Ammon's horn (tissue), 1 donor: ENCODE measurements at regions not wholly inside any gene's neighbourhood (a gene's known extent, or its start where the extent isn't known, plus 50 kb on each side); places are given as distances from the start of the nearest gene placed in this dataset.

ENCODE experiments used
- DNase-seq: peaks from one replicate; pipeline ENCODE4 v3.0.0-alpha.2; 2016; ENCODE audit warnings: low spot score

DNA sequence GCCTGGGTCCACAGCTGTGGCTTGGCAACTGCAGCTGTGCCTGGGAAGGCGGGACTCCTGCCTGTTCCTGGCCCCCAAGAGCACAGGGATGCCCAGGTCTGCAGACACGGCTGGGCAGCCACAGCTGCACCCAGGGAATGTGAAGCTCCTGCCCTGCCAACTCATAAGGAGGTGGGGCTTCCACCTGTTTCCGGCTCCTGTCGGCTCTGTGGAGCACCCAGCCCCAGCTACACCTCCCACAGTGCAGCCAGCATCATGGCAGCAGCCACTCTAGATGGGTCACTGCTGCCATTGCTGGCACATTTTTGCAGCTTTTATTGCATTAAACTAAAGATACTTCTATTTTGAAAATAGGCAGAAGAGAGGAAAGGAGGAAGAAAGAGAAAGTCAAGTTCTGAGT, 207.9 kb downstream of the SAMD5 start:
- no peak for DNase-seq

DNA sequence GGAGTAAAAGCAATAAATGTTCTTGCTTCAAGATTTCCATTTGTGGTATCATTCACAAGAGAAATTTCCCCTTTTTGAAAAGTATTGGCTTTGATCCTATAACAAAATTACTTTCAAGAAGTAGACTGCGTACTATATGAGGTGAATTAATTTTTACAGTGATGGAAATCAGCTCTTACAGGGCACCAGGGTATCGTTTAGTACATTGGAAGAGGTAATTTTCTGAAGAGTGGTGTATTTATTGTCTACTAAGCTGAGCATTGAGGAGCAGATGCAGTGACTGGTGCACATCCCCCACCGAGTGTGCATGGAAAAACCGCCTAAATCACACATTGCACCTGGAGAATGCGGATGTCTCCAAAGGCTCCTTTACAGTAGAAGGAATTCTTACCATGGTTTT, 209.5 kb downstream of the SAMD5 start:
- DNase-seq = no peak

DNA sequence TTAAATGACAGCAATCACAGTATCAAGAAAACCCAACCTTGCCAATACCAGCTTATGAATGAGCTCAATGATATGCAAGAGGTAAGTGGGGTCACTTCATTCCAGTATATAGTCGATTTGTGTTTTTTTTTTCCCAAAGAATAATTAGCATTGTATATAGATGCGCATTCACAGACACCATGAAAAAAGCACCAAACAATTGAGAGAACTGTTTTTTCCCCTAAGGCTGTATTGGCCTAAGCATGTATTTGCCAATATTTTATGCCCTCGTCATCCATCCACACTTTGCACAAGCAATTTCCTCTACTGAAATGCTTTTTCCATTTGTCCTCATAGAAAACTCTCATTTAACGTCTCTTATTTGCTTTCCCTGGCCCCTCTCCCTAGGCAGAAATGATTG, 213.7 kb downstream of the SAMD5 start:
- DNase-seq = no peak

DNA sequence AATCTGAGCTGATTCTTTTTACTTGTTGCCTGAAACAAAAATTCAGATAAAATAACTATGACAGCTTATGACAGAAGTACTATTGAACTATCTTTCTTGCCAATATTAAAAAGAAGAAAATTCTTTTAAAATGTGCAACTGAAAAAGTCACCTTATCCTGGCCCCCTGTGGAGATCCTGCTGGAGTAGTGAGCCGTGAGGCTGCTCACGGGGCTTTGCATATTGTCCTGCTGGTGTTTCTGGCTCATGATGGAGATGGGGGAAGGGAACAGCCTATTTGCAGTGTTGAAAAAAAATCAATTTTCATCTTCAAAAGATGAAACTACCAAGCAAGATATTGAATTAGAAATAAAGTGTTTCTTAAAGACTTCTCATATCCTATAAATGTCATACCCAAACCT, 216.0 kb downstream of the SAMD5 start:
- DNase-seq = no peak

DNA sequence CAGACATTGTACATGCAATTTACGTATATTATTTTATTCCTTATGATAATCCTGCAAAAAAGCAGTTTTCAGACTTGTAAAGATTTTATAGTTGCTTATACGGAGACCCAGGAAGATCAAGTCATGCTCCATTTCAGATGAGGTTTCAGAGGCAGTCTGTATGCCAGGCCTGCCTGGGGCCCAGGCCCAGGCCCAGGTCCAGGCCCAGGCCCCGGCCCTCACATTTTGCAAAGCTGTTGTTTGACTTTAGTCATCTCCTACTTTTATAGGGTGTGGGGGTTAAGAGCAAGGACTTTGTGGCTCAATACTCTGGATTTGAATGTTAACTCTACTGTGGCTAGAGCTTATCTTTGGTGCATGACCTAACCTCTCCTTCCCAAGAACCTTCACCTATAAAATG, 217.9 kb downstream of the SAMD5 start:
- DNase-seq = no peak

DNA sequence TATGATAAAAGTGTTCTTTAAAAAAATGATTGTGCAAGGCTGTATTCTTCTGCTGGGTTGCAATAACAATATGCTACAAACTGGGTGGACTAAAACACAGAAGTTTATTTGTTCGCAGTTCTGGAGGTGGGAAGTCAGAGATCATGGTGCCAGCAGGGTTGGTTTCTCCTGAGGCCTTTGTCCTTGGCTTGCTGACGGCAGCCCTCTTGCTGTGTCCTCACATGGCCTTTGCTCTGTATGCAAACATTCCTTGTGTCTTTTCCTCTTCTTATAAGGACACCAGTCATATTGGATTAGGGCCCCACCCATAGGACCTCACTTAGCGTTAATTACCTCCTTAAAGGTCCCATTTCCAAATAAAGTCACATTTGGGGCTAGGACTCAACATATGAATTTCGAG, 220.4 kb downstream of the SAMD5 start:
- no peak for DNase-seq

DNA sequence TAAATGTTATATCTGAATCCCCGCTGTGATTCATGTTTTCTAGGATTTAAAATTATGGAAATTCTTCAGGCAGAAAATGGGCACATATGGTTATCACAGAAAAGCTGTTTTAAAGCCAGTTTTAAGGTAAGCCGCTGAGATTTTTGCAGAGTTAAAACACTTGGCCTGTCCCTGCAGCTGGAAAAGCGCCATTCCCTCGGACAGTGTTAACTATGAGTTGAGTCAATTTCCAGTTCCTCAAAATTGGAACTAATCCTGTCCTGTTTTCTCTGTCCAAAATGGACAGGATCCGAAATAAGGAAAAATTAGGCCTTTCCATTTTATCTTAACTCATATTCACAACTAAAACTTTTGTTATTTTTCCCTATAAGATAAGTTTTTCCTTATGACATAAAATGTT, 225.2 kb downstream of the SAMD5 start:
- no peak for DNase-seq

DNA sequence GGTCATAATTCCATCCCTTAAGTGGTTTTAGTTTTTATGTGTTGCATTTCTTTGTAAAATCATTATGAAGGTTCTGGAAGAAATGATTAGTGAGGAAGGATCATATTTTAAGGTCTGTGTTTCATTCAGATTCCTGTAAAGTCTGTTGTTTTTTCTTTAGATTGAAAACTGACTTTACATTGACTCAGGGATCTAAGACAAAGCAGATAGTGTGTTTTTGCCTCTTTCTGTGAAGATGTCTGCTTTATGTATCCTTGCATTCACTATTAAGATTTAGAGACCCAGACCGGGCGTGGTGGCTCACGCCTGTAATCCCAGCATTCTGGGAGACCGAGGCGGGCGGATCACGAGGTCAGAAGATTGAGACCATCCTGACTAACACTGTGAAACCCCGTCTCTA, 225.7 kb downstream of the SAMD5 start:
- DNase-seq = no peak

DNA sequence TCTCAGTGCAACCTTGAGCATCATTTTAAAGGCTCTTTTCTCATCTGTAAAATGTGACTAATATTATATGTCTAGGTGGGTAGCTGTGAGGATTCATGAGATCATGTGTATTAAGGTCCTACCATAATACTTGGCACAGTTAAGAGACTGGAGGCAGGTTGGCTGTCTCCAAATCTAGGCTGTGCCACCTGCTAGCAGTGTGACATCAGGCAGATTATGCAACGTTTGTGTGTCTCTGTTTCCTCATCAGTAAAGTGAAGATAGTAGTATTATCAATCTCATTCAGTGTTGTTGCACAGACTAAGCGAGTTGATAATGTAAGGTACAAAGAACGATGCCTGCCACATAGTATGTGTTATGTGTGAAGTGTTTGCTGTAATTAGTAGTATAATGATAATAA, 227.4 kb downstream of the SAMD5 start:
- no peak for DNase-seq

DNA sequence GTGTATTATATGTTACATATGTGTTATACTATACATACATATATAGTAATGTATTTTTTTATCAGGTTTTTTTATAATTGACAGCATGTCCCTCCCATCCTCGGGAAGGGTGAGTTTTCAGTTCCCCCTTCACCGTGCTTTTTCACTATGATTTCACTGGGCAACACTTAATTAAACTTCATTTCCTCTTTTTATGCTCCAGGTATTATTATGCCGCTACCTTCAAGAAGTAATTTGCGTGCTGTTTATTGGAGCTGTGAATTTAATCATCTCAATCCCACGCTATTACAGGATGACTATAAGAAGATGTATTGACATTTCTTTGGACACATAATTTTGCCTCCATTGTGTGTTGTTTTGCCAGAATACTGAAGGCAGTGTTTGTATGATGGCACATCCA, 228.6 kb downstream of the SAMD5 start:
- DNase-seq = no peak

DNA sequence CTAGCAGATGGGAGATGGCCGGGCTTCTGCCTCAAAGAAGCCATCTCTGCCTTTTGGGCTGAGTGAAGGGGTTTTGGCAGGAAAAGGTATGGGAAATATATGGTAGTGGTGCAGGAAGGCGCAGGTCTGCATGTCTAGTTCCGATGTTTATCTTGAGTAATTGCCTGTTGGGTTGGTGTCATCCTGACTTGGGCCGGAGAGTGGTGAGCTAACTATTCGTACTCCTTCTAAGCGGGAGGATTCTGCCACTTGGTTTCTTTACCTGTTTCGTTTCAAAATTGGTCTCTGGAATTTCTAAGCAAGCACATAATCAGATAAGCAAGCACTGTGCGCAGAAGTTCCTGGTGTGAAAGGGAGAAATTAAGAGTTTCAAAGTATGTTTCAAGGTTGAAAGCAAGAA, 229.6 kb downstream of the SAMD5 start:
- DNase-seq = no peak

DNA sequence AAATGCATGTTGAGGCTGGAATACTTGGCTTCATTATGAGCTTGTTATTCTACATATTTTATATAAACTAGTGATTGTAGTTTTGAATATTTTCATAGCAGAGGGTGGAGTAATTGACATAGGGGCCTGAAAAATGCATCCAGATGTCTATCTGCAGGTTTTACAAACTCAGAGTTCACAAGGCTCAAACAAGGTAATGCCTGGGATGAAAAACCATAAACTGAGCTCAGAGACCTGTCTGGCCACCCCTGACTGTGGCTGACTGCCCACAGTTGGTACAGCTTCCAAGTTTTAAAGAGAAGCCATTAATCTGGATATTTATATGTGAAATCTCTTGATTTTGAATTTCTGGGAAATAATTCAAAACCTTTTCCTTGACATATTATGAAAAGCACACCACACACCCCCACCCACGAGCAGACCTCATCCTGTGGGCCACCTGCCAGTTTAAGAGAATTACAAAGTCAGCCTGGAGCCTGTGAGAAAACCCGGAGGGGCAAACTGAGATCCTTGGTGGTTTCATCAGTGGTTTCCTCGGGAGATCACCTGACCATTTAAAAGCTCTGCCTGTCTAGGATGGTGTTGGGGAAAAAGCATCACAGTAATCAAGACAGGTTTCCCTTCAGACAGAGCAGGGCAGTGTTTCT, 230.1 kb downstream of the SAMD5 start:
- no peak for DNase-seq

DNA sequence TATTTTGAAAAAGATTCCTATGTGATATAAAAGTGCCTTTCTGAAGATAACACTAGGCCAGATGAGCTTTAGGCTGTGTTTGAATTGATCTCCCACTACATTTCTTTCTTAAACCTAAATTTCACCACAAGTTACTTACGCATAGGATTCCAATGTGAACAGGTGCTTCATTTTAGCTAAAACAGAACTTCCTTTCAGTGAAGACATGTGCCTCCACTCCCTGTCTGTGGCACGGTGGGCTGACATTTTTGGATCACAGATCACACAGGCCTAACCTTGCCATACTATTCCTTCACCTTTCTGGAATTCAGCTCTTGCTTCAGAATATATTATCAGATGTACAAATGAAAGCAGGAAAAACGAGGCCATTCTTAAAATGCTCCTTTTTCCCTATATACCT, 231.8 kb downstream of the SAMD5 start:
- DNase-seq = no peak

DNA sequence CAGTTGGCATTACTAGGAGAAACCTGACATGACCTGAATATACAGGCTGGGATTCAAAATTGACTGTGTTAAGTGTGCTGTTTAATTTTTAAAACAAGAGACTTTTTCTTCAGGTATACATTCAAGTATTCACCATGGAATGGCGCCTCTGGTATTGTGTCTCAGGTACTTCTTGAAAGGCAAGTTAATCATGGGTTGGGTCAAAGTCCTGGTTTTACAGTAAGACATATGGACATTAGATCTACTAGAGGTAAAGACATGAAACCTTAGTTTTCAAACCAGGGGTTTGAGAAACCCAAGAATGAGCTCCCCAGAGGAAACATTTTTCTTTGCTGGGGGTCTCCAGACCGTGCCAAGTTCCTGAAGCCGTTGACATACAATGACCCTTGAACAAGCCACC, 232.4 kb downstream of the SAMD5 start:
- no peak for DNase-seq

DNA sequence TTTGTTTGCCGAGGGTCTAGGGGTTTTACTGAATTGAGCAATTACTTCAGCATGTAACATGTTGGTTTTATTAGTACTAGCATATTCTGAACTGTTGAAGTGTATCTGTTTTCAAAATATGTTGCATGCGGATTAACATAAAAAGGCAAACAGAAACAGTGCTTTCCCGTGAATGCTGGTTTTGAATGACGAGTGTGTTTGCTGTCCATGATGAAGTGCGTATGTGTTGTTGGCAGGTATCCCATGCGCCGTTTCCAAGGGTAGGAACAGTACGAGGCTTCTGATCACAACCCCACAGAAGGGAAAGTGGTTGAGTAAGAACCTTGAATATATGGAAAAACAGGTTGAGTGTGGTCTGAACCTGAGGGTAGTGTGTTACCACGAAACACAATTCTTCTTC, 232.9 kb downstream of the SAMD5 start:
- DNase-seq = no peak

DNA sequence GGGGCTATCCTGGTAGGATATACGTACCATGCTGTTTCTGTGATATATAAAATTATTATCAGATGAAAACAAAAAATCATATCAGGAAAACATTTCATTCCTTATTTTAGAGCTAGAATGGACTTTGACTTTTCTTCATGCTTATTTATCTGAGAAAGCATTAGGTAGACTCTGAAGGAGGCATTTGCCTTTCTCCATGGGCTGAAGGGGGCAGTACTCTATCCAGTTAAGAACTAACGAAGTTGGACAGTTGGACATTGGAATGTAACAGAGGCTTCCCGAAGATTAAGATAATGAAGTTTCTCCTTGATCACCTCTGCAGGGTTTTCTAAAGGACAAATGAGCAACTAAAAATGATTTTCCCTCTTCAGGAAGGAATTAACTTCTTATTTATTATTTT, 233.9 kb downstream of the SAMD5 start:
- no peak for DNase-seq

DNA sequence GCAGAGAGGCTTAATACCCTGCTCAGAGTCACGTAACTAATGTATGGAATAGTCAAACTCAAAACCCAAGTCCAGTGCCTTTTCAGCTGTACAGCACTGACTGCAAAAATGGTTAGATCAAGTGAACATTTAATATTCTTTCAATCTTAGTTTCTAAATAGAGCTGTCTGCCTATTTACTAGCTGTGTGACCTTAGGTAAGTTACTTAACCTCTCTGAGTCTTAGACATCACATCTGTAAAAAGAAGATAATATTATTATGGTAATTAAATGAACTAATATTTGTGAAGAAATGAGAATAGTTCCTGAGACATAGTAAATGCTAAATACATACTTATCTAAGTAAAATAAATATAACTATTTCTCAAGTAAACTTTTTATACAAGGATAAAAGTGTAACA, 235.5 kb downstream of the SAMD5 start:
- no peak for DNase-seq

DNA sequence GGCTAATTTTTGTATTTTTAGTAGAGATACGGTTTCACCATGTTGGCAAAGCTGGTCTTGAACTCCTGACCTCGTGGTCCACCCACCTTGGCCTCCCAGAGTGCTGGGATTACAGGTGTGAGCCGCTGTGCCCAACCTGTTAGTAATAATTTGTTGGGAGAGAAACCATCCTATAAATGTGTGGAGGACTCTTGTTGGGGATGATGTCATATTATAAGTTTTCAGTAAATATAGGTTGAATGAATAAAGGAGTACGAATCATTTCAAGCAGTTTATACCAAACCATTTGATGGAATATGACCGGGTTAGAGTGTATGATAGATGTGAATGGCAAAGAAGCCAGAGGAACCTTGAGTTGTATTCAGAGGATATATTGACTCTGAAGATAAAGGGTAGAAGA, 240.8 kb downstream of the SAMD5 start:
- DNase-seq = no peak

DNA sequence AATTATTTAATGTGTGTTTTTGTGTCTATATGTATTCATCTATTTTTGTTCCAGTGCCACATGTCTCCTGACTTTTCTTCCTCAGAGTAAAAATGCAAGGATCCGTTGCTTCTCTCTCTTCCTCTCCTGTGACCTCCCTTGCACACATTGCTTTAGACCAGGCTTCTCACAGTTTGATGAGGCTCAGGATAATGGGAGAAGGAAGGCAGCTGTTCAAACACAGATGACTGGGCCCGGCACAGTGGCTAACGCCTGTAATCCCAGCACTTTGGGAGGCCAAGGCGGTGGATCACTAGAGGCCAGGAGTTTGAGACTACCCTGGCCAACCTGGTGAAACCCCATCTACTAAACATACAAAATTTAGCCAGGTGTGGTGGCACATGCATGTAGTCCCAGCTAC, 241.9 kb downstream of the SAMD5 start:
- no peak for DNase-seq

DNA sequence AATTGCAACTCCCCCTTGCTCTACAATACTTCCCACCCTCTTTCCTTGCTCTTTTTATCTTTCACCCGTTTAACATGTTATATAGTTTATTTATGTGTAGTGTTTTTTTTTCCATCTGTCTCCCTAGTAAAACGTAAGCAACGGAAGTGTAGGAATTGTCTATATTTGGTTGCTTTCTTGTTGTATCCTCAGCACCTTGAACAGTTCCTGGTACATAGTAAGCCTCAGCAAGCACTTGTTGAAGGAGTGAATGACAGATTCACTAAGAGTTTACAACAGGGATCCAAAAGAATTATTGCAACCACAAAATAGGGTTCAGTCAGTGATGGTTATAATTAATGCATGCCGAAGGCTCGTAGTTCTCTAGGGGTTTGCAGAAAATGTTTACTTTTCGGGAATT, 242.7 kb downstream of the SAMD5 start:
- DNase-seq = no peak

DNA sequence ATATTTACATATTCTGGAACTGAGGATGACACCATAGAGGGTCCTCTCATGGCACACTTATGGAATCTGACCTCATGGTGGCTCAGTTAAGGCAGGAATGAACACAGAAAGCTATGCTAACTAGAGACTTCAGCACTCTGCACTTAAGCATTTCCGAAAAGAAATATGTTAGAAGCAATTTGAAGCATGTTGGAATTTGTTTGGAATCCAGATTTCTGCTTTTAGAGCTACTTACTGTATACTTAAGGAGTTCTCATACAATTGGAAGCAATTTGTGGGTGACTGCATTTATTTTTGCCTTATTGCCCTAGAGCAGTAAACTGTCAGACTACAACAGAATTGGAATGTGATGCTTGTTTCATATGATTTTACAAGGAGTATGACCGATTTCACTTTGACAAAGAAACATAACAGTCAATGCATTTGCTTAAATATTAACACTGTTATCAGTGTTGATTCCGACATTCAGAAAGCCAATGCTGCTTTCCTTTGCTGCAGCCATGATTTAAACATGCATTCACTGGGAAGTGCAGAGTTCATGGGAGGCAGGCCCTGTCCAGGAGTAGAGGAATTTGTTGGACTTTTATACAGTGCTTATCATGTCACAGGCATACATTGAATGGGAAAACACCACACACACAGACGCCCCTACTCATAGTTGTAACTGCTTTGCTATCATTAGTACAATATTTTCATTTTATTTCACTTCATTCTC, 244.4 kb downstream of the SAMD5 start:
- DNase-seq = no peak

DNA sequence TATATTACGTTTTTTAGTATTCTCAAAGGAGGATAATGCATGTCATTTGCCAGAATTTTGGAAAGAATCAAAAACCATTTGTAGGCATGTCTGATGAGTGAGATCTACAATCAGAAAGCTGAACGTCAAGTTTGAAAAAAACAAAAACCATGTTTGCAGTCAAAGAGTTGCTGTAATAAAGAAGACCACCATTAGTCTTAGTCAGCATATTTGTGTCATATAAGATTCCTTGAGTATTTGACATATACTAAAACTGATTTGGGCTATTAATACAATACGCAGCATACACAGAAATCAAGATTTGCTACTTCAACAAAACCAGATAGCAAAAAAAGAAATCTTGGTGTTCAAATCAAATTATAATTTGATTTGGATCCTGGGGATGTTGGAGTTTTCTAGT, 247.5 kb downstream of the SAMD5 start:
- DNase-seq = no peak

DNA sequence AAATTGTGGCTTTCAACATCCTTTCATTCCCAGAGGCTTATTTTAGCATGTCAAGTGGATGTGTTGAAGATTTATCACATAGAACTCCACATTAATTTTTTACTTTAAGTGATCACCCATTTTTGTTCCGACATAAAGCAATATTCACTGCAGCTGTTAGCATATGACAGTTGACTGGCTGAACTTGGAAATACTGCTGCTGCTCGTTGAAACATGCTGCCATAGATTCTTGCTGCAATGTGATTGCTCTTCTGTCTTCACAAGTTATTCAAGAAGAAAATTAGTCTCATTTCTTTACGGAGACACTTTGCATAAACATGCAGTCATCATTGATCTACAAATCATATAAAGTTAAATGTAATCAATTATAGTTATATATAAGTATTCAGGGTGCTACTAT, 248.4 kb downstream of the SAMD5 start:
- no peak for DNase-seq

DNA sequence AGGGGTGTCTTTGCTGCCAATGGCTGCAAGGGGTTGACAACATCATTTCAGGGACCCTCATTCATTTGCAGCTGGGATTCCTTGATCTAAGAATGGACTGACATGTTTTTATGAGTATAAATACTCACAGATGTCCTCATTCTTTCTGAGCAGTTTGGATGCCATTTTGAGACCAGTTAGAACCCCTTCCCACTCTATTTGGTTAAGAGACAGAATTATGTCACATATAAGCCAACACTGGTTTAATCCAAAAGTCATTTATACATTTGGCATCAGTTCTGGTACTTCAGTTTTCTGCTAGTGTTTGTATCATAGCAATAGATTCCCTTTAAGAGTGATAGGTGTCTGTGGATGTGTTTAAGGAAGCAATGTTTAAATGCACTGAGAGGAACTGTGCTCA, 248.8 kb downstream of the SAMD5 start:
- no peak for DNase-seq
